ENCODE measurements at regions not wholly inside any gene's neighbourhood (a gene's known extent, or its start where the extent isn't known, plus 50 kb on each side); places are given as distances from the start of the nearest gene placed in this dataset.

DNA sequence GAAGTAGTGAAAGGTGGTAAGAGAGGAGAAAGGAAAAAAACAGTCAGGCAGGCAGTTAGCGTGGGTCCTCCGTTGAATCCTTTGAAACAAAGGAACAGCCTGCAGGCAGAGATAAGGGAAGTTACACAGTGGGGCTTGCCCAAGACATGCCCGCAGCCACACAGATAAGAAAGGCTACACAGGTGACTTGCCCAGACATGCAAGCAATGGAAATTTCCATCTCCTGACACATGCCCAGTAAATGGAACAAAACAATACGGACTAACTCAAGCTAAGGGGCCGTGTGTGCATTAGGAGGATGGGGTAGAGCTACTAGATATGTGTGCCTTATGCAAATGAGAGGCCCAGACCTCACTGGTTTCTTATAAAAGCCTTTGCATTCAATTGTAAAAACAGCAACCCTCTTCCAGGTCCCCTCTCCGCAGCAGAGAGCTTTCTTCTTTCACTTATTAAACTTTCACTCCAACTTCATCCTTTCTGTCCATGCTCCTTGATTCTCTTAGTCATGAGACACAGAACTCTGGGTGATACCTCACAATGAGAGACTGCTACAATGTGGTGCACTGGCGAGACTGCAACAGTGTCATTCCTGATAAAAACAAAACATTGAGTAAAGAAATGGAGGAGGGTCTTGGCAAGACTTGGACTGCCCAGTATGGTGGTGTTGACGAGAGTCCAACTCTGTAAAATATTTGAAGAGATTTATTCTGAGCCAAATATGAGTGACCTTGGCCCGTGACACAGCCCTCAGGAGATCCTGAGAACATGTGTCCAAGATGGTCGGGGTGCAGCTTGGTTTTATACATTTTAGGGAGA is 997.4 kb upstream of the PRKX start:
- no peak overlapping the region for H2AFZ ChIP-seq
- no peaks in the 10 kb centered on the region for H3K79me2 ChIP-seq (replicated peaks; ENCODE audit: insufficient read depth)
- H3K4me1 ChIP-seq (ENCODE audit: insufficient read depth) = 0 out of 2 replicates have a peak, but pooled peaks cover 3% of the 10 kb centered on the region
- Mint-ChIP-seq H3K9me3 (peaks cover 13% of the 10 kb centered on the region), H3K27ac (peak overlapping the region; percentile 81; the same call in 1 of the 2 replicates), H3K4me1 (no peaks in the 10 kb centered on the region), H3K36me3 (ENCODE audit: low read depth) (peaks cover 18% of the 10 kb centered on the region; the same call in 2 of the 3 replicates), H3K27me3 (ENCODE audit: insufficient read depth, low read depth, poor library complexity) (no peaks in the 10 kb centered on the region), H3K4me3 (no peak overlapping the region)
- H3K27ac ChIP-seq (ENCODE audit: low read depth) = no peak overlapping the region
- TF ChIP-seq ZNF462 (CRISPR knock-in tag; IDR thresholded peaks at IDR 0.05) (no peak), CREB1 (CRISPR knock-in tag; IDR thresholded peaks at IDR 0.05; ENCODE audit: low read depth) (no peak), EZH2phosphoT487 (IDR thresholded peaks at IDR 0.05; ENCODE audit: unreplicated experiment) (no peak), ZNF114 (CRISPR knock-in tag; IDR thresholded peaks at IDR 0.05) (no peak), JUNB (IDR thresholded peaks at IDR 0.05; ENCODE audit: unreplicated experiment) (no peak), STAT1 (IDR thresholded peaks at IDR 0.05; ENCODE audit: unreplicated experiment) (no peak)
- TF ChIP-seq, protein P1, sequence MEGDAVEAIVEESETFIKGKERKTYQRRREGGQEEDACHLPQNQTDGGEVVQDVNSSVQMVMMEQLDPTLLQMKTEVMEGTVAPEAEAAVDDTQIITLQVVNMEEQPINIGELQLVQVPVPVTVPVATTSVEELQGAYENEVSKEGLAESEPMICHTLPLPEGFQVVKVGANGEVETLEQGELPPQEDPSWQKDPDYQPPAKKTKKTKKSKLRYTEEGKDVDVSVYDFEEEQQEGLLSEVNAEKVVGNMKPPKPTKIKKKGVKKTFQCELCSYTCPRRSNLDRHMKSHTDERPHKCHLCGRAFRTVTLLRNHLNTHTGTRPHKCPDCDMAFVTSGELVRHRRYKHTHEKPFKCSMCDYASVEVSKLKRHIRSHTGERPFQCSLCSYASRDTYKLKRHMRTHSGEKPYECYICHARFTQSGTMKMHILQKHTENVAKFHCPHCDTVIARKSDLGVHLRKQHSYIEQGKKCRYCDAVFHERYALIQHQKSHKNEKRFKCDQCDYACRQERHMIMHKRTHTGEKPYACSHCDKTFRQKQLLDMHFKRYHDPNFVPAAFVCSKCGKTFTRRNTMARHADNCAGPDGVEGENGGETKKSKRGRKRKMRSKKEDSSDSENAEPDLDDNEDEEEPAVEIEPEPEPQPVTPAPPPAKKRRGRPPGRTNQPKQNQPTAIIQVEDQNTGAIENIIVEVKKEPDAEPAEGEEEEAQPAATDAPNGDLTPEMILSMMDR (conservative IDR thresholded peaks at IDR 0.05; ENCODE audit: low read depth in 2 of 2) = no peak
- DNase-seq (ENCODE audit: low spot score) = no peak
- ATAC-seq = no peak
- H3F3A ChIP-seq (replicated peaks; ENCODE audit: low read depth) = no peaks in the 10 kb centered on the region
- H4K20me1 ChIP-seq (replicated peaks; ENCODE audit: insufficient read depth) = no peaks in the 10 kb centered on the region
- no peaks in the 10 kb centered on the region for H3K27me3 ChIP-seq (ENCODE audit: insufficient read depth)
- no peaks in the 10 kb centered on the region for H3K36me3 ChIP-seq (ENCODE audit: insufficient read depth)
- H3K9me2 ChIP-seq (ENCODE audit: insufficient read depth) = no peaks in the 10 kb centered on the region
- no peak overlapping the region for H3K4me3 ChIP-seq
- H3K4me2 ChIP-seq = no peak overlapping the region
